Activated T-helper 17 cell treated with anti-CD3 and anti-CD28 coated beads, Interleukin-2, amount 50 U/mL, for 72 hours (primary cell): ENCODE measurements at regions not wholly inside any gene's neighbourhood (a gene's known extent, or its start where the extent isn't known, plus 50 kb on each side); places are given as distances from the start of the nearest gene placed in this dataset.

ENCODE experiments used
- ATAC-seq: fragments of 150-1000 bp; cut with Tn5 transposase; replicated peaks from 2 replicates; pipeline ENCODE4 v1.10.0; 2021; ENCODE audit warnings: mild to moderate bottlenecking, moderate library complexity
- H3K27ac Mint-ChIP-seq: one replicate; pipeline ENCODE4 v1.8.0; 2022; ENCODE audit warnings: mixed read lengths
- H3K27me3 Mint-ChIP-seq: one replicate; pipeline ENCODE4 v1.8.0; 2022; ENCODE audit warnings: mixed read lengths
- H3K36me3 Mint-ChIP-seq: one replicate; pipeline ENCODE4 v1.8.0; 2022; ENCODE audit warnings: low read depth, mild to moderate bottlenecking, mixed read lengths
- H3K4me1 Mint-ChIP-seq: one replicate; pipeline ENCODE4 v1.8.0; 2022; ENCODE audit warnings: mixed read lengths
- H3K4me3 Mint-ChIP-seq: one replicate; pipeline ENCODE4 v1.8.0; 2022; ENCODE audit warnings: mild to moderate bottlenecking, mixed read lengths
- H3K9me3 Mint-ChIP-seq: one replicate; pipeline ENCODE4 v1.8.0; 2022; ENCODE audit warnings: mixed read lengths

DNA sequence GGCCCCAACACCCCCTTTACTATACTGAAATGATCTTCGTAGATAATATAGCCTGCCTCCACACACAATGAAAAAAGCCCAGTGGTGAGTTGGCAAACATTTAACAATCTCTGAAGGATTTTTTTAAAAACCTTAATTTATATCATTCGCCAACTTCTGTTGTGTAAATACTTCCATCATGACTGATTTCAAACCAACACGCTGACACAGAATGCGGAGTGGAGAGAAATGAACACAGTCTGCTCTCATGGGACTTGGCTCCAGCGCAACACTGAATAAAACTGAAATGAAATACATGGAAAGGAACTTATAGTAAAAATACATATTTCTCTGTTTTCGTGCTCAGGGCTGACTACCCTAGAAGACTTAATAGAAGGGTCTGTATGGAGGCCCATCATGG is 61.3 kb upstream of the WNT11 start:
- ATAC-seq, result no peak
- H3K27ac Mint-ChIP-seq, result peak overlapping the region; percentile 31
- H3K36me3 Mint-ChIP-seq, result no peaks in the 10 kb centered on the region
- no peaks in the 10 kb centered on the region for H3K4me1 Mint-ChIP-seq
- peaks cover 9% of the 10 kb centered on the region for H3K27me3 Mint-ChIP-seq
- no peak overlapping the region for H3K4me3 Mint-ChIP-seq
- no peaks in the 10 kb centered on the region for H3K9me3 Mint-ChIP-seq

DNA sequence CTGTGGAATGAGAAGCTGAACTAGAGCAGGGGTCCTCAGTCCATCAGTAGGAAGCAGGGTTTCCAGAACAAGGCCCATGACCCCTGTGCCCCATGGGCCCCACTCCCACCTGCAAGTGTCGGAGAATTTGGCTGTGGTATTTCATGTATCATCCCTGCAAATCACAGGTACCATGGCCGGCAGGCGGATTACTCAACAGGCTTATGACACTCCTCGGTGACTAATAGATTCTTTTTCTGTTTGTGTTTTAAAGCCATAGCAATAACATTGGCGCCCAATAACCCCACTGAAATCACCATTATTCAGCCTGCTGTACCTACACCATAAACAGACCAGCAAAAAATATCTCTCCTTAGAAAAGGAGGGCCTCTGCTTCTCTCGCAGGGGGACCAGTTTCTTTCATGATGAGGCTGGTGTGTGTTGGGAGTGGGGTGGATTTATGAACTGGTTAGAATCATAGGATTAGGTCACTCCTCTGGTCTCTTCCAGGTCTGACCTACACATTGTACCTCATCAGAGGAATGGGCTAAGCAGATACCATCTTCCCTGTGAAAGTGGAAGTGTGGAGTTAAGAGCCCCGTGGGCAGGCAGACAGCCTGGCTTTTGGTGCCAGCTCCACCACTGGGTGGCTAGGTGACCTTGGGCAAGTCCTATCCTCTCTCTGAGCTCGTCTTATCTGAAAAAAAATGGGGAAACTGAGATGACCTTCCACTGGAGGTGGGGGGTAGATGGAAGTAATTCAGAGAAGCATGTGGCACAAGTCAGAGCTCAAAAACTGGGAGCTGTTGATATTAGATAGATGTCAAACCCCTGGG is 60.2 kb upstream of the WNT11 start:
- H3K9me3 Mint-ChIP-seq, result no peaks in the 10 kb centered on the region
- H3K27me3 Mint-ChIP-seq, result peaks cover 9% of the 10 kb centered on the region
- H3K4me1 Mint-ChIP-seq, result no peaks in the 10 kb centered on the region
- ATAC-seq, result peak; percentile 59
- H3K36me3 Mint-ChIP-seq, result no peaks in the 10 kb centered on the region
- peak overlapping the region; percentile 31 for H3K27ac Mint-ChIP-seq
- H3K4me3 Mint-ChIP-seq, result no peak overlapping the region

DNA sequence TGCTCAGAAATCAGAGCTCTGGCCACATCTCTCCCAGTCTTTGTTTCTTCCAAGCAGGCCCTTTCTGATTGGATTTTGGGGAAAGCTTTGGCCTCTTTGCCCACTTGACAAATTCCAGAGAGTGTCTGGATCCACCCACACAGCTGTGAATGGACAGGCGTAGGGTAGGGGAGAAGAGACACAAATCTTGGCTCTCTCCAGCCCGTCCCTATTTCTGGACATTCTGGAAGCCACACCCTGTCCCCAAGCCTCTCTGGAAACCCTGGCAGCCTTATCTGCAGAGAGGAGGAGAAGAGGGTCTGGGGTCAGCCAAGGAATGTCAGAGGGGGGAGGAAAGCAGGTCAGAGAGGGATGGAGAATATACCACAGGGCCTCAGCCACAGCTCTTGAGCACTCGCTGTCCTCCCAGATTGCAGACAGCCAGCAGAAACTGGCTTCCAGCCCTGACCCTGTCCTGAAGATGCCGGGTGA is 59.5 kb upstream of the WNT11 start:
- Mint-ChIP-seq H3K27ac (no peak overlapping the region), H3K4me1 (no peaks in the 10 kb centered on the region), H3K36me3 (no peaks in the 10 kb centered on the region), H3K27me3 (peaks cover 9% of the 10 kb centered on the region), H3K9me3 (no peaks in the 10 kb centered on the region), H3K4me3 (no peak overlapping the region)
- no peak for ATAC-seq

DNA sequence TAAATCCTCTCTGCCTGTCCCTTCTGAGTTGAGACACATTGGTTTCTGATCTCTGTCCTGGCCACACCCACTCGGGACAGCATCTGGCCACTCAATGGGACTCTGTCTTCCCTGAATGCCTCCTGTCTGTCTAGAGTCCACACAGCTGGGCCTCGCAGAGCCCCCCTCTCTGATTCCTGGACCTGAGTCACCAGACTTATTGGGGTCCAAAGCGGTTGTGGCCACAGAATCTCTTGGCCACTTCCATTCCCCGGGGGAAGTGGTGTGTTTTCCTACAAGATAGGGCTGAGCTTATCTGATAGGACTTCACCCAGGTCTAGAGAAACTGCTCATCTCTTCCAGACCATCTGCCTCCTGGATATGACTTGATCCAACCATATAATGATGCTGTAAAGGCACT is 57.4 kb upstream of the WNT11 start:
- peak overlapping the region; percentile 12 for H3K27ac Mint-ChIP-seq

GRCh38 chr11:76263166-76263565 is 56.9 kb upstream of the WNT11 start:
- ATAC-seq, result no peak
- Mint-ChIP-seq H3K27me3 (peaks cover 7% of the 10 kb centered on the region), H3K4me1 (no peaks in the 10 kb centered on the region), H3K4me3 (no peak overlapping the region), H3K9me3 (no peaks in the 10 kb centered on the region), H3K36me3 (no peaks in the 10 kb centered on the region), H3K27ac (no peak overlapping the region)

More for the DNA sequence above, 57.4 kb upstream of the WNT11 start:
- Mint-ChIP-seq H3K4me1 (no peaks in the 10 kb centered on the region), H3K27me3 (peaks cover 10% of the 10 kb centered on the region), H3K4me3 (no peak overlapping the region), H3K9me3 (no peaks in the 10 kb centered on the region), H3K36me3 (no peaks in the 10 kb centered on the region)
- no peak for ATAC-seq

DNA sequence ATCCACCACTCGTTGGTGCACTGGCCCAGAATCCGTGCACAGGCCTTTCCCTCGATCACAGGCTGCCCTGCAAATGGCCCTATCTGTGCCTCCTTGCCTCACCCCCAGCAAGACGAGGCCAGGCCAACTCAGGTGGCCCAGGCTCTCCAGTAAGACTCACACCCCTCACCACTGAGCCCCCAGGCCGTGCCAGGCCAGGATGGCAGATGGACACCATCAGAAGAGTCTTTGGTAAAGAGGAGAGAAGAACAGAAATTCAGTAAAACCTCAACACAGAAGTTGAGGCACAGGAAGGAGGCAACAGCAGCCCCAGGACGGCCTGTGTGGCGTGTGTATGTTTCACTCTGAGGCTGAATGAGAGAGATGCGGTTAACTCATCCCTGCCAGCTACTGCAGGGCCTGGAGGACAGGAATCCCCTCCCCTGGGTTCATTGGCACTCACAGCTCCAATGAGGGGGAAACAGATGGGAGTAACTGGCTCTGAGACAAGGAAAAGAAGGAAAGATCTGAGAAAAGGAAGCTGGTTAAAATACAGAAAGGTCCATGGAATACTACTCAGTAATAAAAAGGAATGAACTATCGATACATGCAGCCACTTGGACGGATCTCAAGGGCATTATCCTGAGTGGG is 54.1 kb upstream of the WNT11 start:
- Mint-ChIP-seq H3K27ac (no peak overlapping the region), H3K4me3 (no peak overlapping the region), H3K9me3 (no peaks in the 10 kb centered on the region), H3K4me1 (no peaks in the 10 kb centered on the region), H3K27me3 (peaks cover 7% of the 10 kb centered on the region), H3K36me3 (no peaks in the 10 kb centered on the region)
- no peak for ATAC-seq

DNA sequence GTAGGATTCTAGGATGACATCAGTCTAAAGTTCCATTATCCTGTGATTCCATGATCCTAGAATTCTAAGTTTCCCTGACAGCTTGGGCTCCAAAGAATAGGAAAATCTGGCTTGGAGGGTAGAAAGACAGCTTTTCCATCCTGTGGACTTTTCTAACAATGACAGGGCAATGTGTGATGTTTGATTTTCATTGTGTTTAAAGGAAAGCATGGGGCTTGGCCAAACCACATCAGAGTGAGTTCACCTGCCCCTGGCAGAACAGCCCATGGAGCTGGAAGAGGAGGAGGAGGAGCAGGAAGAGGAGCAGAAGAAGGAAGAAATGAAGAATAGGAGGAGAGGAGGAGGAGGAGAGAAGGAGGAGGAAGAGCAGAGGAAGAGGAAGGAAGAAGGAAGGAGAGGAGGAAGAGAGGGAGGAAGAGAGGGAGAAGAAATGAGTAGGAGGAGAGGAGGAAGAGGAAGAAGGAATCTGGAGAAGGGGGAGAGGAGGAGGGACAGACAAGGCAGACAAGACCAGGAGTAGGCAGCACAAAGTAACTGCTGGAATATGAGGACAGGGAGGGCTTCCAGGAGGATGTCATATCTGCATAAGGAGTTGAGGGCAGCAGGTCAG is 53.1 kb upstream of the WNT11 start:
- Mint-ChIP-seq H3K4me3 (no peak overlapping the region), H3K4me1 (no peaks in the 10 kb centered on the region), H3K9me3 (no peaks in the 10 kb centered on the region), H3K27ac (no peak overlapping the region), H3K36me3 (no peaks in the 10 kb centered on the region), H3K27me3 (peaks cover 7% of the 10 kb centered on the region)
- no peak for ATAC-seq

DNA sequence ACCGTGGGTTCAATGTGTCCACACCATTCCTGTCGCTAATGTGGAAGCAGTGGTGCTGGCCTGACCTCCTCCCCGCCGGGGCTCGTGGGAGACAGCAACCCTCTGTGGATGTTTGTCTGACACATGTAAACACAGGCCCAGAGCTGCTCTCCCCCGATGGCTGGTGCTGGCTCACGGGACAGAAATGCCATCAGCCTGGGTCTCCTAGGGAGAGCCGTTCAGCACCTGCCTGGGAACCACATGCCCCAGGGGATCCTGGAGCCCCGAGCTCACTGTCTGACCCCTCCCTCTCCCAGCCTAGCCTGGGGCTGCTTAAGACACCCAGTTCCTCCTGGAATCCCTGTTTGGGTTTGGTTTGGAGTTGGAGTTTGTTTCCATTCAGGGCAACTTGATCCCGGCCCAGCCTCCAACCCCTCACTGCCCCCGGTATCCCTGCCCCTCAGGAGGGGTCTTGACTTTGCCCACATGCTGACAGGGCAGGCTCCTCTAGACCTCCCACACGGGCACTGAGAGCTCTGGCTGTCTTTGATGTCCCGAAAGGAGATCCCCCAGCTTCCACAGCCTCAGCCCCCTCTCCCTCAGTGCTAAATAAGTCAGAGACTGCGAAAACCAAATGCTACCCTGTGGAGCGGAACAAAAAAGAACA is 50.9 kb upstream of the WNT11 start:
- no peak for ATAC-seq
- no peaks in the 10 kb centered on the region for H3K4me1 Mint-ChIP-seq
- H3K27me3 Mint-ChIP-seq, result peaks cover 11% of the 10 kb centered on the region
- H3K4me3 Mint-ChIP-seq, result no peak overlapping the region
- H3K36me3 Mint-ChIP-seq, result no peaks in the 10 kb centered on the region
- no peaks in the 10 kb centered on the region for H3K9me3 Mint-ChIP-seq
- H3K27ac Mint-ChIP-seq, result no peak overlapping the region

GRCh38 chr11:76256448-76256847 is 50.1 kb upstream of the WNT11 start:
- H3K9me3 Mint-ChIP-seq, result no peaks in the 10 kb centered on the region
- no peak overlapping the region for H3K4me3 Mint-ChIP-seq
- no peak for ATAC-seq
- H3K36me3 Mint-ChIP-seq, result no peaks in the 10 kb centered on the region
- H3K27me3 Mint-ChIP-seq, result peaks cover 13% of the 10 kb centered on the region
- H3K27ac Mint-ChIP-seq, result no peak overlapping the region
- no peaks in the 10 kb centered on the region for H3K4me1 Mint-ChIP-seq
